Endodermal cell (in vitro differentiated cells): ENCODE measurements at regions not wholly inside any gene's neighbourhood (a gene's known extent, or its start where the extent isn't known, plus 50 kb on each side); places are given as distances from the start of the nearest gene placed in this dataset.

Experiments used
- DNase-seq: peaks from one replicate; pipeline ENCODE4 v3.0.0-alpha.2; 2017
- H3K27ac ChIP-seq: 2 replicates; pipeline ENCODE4 v1.5.1; 2013; ENCODE audit warnings: mild to moderate bottlenecking, low read depth, low read length, moderate library complexity
- H3K27me3 ChIP-seq: 2 replicates; pipeline ENCODE4 v1.6.1; 2013; ENCODE audit warnings: mild to moderate bottlenecking, low read length, moderate library complexity; ENCODE audit not compliant: insufficient read depth, control insufficient read depth, poor library complexity, severe bottlenecking
- H3K36me3 ChIP-seq: 2 replicates; pipeline ENCODE4 v1.7.0; 2013; ENCODE audit warnings: mild to moderate bottlenecking, low read length, moderate library complexity; ENCODE audit not compliant: control insufficient read depth, insufficient read depth
- H3K4me1 ChIP-seq: one replicate; pipeline ENCODE4 v1.7.0; 2013; ENCODE audit warnings: low read length; ENCODE audit not compliant: control insufficient read depth, insufficient read depth
- H3K4me3 ChIP-seq: 2 replicates; pipeline ENCODE4 v1.5.1; 2013; ENCODE audit warnings: mild to moderate bottlenecking, low read length, moderate library complexity
- H3K9ac ChIP-seq: 2 replicates; pipeline ENCODE4 v1.6.1; 2013; ENCODE audit warnings: mild to moderate bottlenecking, low read length, moderate library complexity; ENCODE audit not compliant: poor library complexity, severe bottlenecking; ENCODE audit errors: extremely low read depth
- H3K9me3 ChIP-seq: 2 replicates; pipeline ENCODE4 v1.6.1; 2013; ENCODE audit warnings: mild to moderate bottlenecking, low read length, moderate library complexity; ENCODE audit not compliant: control insufficient read depth
- H3K27ac Mint-ChIP-seq: 2 replicates; pipeline ENCODE4 v1.8.0; 2020; ENCODE audit warnings: mixed read lengths
- H3K27me3 Mint-ChIP-seq: 2 replicates; pipeline ENCODE4 v1.8.0; 2021; ENCODE audit warnings: mild to moderate bottlenecking, mixed read lengths; ENCODE audit not compliant: insufficient read depth
- H3K36me3 Mint-ChIP-seq: 2 replicates; pipeline ENCODE4 v1.8.0; 2020; ENCODE audit warnings: low read depth, mixed read lengths
- H3K4me1 Mint-ChIP-seq: 2 replicates; pipeline ENCODE4 v1.8.0; 2020; ENCODE audit warnings: mixed read lengths
- H3K4me3 Mint-ChIP-seq: 2 replicates; pipeline ENCODE4 v1.8.0; 2020; ENCODE audit warnings: mild to moderate bottlenecking, moderate library complexity, mixed read lengths
- H3K9me3 Mint-ChIP-seq: 2 replicates; pipeline ENCODE4 v1.8.0; 2020; ENCODE audit warnings: mild to moderate bottlenecking, mixed read lengths
- CTCF ChIP-seq: fragments of 200-600 bp; sonication (generic); conservative IDR thresholded peaks from 2 replicates; pipeline ENCODE4 v1.5.0; 2021; ENCODE audit warnings: antibody characterized with exemption, mild to moderate bottlenecking
- WGBS, 2 experiments: methylation state at CpG; one replicate each; pipeline versions ENCODE4 v1.1.5 to v1.1.7; 2013; ENCODE audit warnings: missing lambda C conversion rate in 2 of 2, mixed read lengths in 1 of 2; ENCODE audit not compliant: insufficient coverage in 1 of 2, insufficient read length in 1 of 2; 5-methylcytosine and 5-hydroxymethylcytosine counted together

GRCh38 chr4:34767407-34767806 lies 1476.9 kb downstream of the ARAP2 start:
- H3K4me1 ChIP-seq: no peaks in the 10 kb centered on the region
- H3K27ac Mint-ChIP-seq: no peak overlapping the region
- no peak overlapping the region for H3K27ac ChIP-seq
- no peak for DNase-seq
- no peaks in the 10 kb centered on the region for H3K36me3 Mint-ChIP-seq
- no peak overlapping the region for H3K4me3 Mint-ChIP-seq
- H3K9ac ChIP-seq: no peak overlapping the region
- H3K9me3 Mint-ChIP-seq: no peaks in the 10 kb centered on the region
- H3K27me3 ChIP-seq: no peaks in the 10 kb centered on the region
- no peaks in the 10 kb centered on the region for H3K36me3 ChIP-seq
- H3K9me3 ChIP-seq: no peaks in the 10 kb centered on the region
- no peak for TF ChIP-seq CTCF
- peaks cover 2% of the 10 kb centered on the region for H3K27me3 Mint-ChIP-seq
- WGBS, 2 experiments: 91 to 100% methylated on average over 1 to 2 of the region's 2 CpGs
- no peaks in the 10 kb centered on the region for H3K4me1 Mint-ChIP-seq
- H3K4me3 ChIP-seq: no peak overlapping the region

GRCh38 chr4:34771632-34772031 lies 1472.7 kb downstream of the ARAP2 start:
- no peaks in the 10 kb centered on the region for H3K9me3 ChIP-seq
- H3K4me1 Mint-ChIP-seq: no peaks in the 10 kb centered on the region
- no peaks in the 10 kb centered on the region for H3K27me3 ChIP-seq
- H3K4me3 ChIP-seq: no peak overlapping the region
- H3K4me3 Mint-ChIP-seq: no peak overlapping the region
- H3K27ac ChIP-seq: no peak overlapping the region
- no peaks in the 10 kb centered on the region for H3K9me3 Mint-ChIP-seq
- no peaks in the 10 kb centered on the region for H3K36me3 ChIP-seq
- no peaks in the 10 kb centered on the region for H3K36me3 Mint-ChIP-seq
- no peaks in the 10 kb centered on the region for H3K4me1 ChIP-seq
- H3K9ac ChIP-seq: no peak overlapping the region
- TF ChIP-seq CTCF: no peak
- DNase-seq: peak; percentile 56
- H3K27me3 Mint-ChIP-seq: peaks cover 2% of the 10 kb centered on the region
- 83 to 98% methylated on average over 7 to 8 of the region's 8 CpGs for WGBS, 2 experiments
- no peak overlapping the region for H3K27ac Mint-ChIP-seq

GRCh38 chr4:34790131-34790530 lies 1454.2 kb downstream of the ARAP2 start:
- no peak overlapping the region for H3K4me3 ChIP-seq
- no peaks in the 10 kb centered on the region for H3K27me3 Mint-ChIP-seq

More at GRCh38 chr4:34790131-34790530, 1454.2 kb downstream of the ARAP2 start:
- DNase-seq: no peak
- no peak overlapping the region for H3K9ac ChIP-seq
- Mint-ChIP-seq H3K36me3 (no peaks in the 10 kb centered on the region), H3K9me3 (no peaks in the 10 kb centered on the region), H3K4me1 (no peaks in the 10 kb centered on the region), H3K4me3 (no peak overlapping the region), H3K27ac (no peak overlapping the region)
- H3K36me3 ChIP-seq: no peaks in the 10 kb centered on the region
- peak overlapping the region; percentile 88 for H3K27ac ChIP-seq
- H3K4me1 ChIP-seq: no peaks in the 10 kb centered on the region
- TF ChIP-seq CTCF: no peak
- H3K9me3 ChIP-seq: peaks cover 9% of the 10 kb centered on the region
- no peaks in the 10 kb centered on the region for H3K27me3 ChIP-seq
- 73 to 89% methylated on average over 2 of the region's 2 CpGs for WGBS, 2 experiments
